ENCODE measurements at regions not wholly inside any gene's neighbourhood (a gene's known extent, or its start where the extent isn't known, plus 50 kb on each side); places are given as distances from the start of the nearest gene placed in this dataset.

DNA sequence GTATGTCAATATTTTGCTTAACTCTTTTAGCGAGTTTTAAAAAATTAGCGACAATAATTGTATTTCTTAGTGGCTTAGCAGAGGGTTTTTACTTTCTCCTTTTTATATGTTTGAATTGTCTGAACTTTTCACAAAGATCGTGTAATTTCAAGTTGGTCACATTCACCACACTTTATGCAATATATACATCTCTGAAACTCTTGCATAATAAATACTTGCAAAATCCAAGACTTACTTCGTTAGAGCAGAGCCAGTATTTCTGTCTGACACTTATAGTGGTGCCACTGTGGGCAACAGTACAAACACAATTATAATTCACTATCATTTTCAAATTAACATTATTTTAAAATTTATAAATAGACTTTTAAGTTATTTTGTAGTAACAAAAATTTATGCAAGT, 62.0 kb downstream of the SUCNR1 start:
- DNase-seq = no peak

GRCh38 chr3:151940481-151940880, 67.0 kb downstream of the SUCNR1 start:
- no peak for DNase-seq

DNA sequence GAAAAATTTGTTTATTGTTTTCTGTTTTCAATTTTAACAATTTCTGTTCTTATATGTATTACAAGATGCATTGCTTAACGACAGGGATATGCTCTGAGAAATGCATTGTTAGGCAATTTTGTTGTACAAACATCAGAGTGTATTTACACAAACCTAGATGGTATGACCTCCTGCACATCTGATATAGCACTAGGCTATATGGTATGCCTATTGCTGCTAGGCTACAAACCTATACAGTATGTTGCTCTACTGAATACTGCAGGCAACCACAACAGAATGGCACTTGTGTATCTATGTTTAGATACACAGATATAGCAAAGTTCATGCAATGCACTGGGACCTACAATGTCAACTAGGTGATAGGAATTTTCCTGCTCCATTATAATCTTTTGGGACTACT, 70.1 kb downstream of the SUCNR1 start:
- DNase-seq = no peak

DNA sequence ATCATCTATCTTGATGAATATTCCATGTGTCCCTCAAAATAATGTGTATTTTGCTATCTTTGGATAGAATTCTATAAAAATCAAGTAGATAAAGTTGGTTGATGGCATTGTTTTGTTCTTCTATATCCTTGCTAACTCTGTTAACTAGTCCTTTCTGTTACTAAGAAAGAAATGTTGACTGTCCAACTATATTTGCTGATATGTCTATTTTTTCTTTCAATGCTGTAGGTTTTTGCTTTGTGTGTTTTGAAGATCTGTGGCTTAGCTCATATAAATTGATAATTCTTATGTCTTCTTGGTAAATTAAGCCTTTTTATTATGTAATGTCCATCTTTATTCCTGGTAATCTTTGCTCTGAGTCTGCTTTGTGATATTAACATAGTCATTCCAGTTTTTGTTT, 70.9 kb downstream of the SUCNR1 start:
- DNase-seq = no peak

DNA sequence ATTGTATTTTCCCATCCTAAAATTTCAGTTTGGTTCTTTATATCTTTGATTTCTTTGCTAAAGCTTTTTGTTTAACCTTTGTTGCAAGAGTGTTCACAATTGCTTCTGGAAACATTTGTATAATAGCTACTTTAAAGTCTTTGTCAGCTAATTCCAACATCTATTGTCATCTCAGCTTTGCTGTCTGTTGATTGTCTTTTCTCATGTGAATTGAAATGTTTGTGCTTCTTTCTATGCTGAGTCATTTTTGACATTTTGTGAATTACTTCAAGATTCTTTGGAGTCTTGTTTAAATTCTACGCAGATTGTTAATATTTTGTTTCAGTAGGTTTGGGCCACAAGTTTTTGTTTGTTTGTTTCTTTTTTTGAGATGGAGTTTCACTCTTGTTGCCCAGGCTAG, 73.2 kb downstream of the SUCNR1 start:
- DNase-seq = no peak

- DNase-seq = no peak
Observed at GRCh38 chr3:151949706-151950105, 76.3 kb downstream of the SUCNR1 start.

- no peak for DNase-seq
Observed at GRCh38 chr3:151955356-151955755, 81.9 kb downstream of the SUCNR1 start.

- no peak for DNase-seq
Observed at GRCh38 chr3:151960961-151961580, 87.6 kb downstream of the SUCNR1 start.

- DNase-seq = no peak
Observed at GRCh38 chr3:151962352-151962751, 88.9 kb downstream of the SUCNR1 start.

GRCh38 chr3:151962912-151963311, 89.5 kb downstream of the SUCNR1 start:
- DNase-seq = no peak

GRCh38 chr3:151964743-151965142, 91.3 kb downstream of the SUCNR1 start:
- no peak for DNase-seq

- DNase-seq = no peak
Observed at GRCh38 chr3:151969026-151969642, 95.7 kb downstream of the SUCNR1 start.

- no peak for DNase-seq
Observed at GRCh38 chr3:151971814-151972579, 98.6 kb downstream of the SUCNR1 start.

GRCh38 chr3:151974067-151974466, 100.6 kb downstream of the SUCNR1 start:
- no peak for DNase-seq

- DNase-seq = no peak
Observed at GRCh38 chr3:151976211-151977050, 103.0 kb downstream of the SUCNR1 start.

- DNase-seq = no peak
Observed at GRCh38 chr3:151979906-151980305, 106.5 kb downstream of the SUCNR1 start.

DNA sequence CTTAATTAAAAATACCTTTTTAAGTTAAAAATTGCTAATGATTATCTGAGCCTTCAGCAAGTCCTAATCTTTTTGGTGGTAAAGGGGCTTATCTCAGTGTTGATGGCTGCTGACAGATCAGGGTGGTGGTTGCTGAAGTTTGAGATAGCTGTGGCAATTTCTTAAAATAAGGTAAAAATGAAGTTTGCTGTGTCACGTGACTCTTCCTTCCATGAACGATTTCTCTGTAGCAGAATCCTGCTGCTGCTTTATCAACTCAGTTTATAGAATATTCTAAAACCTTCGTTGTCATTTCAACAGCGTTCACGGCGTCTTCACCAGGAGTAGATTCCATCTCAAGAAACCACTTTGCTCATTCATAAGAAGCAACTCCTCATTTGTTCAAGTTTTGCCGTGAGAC, 110.1 kb downstream of the SUCNR1 start:
- no peak for DNase-seq

DNA sequence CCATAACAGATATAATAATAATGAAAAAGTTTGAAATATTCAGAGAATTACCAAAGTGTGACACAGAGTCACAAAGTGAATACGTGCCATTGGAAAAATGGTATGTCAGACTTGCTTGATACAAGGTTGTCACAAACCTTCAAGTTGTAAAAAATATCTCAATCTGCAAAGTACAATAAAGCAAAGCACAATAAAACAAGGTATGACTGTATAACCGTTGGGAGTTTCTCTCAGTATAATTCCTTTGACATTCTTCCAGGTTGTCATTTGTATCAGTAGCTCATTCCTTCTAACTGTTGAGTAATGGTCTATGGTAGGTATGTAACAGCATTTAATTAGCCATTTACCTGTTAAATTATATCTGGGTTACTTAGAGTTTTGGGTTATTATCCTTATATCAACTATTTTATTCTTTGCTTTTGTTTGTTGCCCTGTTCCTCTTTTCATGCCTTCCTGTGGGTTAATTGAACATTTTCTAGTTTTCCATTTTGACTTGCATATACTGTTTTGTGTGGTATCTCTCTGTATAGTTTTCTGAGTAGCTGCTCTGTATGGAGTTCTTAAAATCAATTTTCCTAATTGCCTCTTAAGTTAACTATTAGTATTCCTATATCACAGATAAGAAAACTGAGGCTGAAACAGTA, 112.5 kb downstream of the SUCNR1 start:
- DNase-seq = no peak

DNA sequence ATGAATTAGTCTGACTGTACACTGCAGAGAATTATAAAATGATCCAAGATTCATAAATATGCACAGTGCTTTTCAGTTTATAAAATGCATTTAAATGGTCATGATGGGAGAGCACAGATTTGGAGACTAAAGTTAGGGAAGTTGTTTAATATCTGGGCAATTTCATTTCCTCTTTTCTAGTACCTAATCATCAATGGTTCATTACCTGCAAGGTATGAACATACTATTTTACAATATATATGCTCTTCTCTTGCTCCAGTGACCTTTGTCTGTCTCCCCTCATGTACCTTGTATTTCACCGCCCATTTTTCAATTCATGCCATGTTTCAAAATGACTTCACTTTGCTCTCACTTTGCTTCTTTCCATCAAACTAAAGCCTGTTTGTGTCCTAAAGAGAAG, 114.5 kb downstream of the SUCNR1 start:
- no peak for DNase-seq

DNA sequence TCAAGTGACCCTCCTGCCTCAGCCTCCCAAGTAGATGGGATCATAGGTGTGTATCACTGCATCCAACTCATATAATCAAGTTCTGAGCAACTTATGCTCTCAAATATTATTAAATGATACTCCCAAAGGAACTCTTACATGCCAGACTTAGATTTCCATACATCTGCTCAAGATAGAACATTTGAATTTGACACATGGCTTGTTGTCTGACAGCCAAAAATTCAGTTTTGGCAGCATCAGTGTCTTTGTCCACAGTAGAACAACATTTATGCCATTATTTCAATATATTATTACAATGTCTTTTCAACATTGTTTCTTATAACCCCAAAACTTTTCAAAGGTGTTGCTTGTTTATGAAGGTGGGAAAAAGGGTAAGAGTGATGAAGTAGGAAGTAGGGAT, 116.2 kb downstream of the SUCNR1 start:
- DNase-seq = no peak

DNA sequence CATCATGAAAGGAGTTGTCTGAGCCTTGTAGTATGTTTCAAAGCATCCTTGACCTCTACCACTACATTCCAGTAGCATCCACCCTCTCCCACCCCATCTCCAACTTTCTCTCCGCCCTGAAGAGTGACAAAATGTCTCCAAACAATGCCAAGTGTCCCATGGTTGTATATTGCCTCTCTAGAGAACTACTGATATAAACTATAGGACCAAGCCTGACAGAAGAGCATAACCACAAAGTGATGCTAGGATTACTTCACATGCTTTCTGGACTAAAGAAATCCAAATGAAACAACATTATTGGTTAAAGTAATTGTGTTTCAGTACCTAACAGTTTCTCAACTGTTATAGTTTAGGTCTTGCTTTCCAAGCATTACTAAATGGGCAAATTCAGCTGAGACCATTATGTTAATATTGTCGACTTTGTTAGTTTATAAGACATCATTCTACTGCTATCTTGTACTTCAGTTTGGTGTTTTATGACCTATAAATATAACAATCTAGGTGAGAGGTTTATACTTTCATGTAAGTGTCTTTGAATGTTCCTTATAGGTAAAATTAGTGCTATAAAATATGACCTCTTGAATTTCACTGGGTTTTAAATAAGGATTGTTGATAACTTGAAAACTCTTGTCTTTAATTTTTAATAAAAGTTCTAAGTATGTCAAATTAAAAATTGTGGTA, 117.4 kb downstream of the SUCNR1 start:
- DNase-seq = no peak

DNA sequence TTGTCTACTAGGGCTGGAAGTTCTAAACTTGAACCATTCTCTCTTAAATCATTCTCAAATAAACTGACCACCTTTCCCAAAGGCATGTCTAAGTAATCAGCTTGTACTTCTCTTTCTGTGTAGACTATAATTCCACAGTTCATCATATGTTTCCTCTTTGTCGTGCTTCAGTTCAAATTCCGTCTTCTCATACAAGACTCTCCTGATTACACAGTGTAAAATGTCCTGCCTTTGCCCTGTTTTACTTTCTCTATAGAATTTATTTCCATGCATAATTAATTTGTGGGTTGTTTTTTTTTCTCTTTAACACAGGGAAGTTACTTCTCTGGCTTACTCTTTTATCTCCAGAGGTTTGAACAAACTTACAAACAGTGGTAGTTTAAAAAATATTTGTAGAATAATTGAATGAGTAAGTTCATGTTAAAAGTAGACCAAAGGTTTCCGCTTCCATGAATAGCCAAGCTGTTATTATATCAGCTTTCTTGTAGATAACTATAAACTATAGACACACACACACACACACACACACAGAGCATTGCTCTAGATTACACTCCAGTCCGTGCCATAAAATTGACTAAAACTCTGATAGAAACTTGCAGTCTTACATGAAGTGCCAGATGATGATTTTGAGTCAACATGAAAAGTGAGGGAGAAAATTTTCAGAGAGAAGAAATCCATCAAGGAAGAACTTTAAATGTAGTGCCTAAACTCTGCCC, 119.0 kb downstream of the SUCNR1 start:
- DNase-seq = no peak
